GM06990 (cell line): ENCODE measurements at regions not wholly inside any gene's neighbourhood (a gene's known extent, or its start where the extent isn't known, plus 50 kb on each side); places are given as distances from the start of the nearest gene placed in this dataset.

Experiments used
- DNase-seq: peaks from one replicate; pipeline ENCODE4 v3.0.0-alpha.2; 2011; ENCODE audit not compliant: insufficient read length; ENCODE audit errors: extremely low read depth
- H3K27me3 ChIP-seq: replicated peaks from 2 replicates; pipeline ENCODE4 v1.6.0; 2011; ENCODE audit warnings: low read length; ENCODE audit not compliant: control insufficient read depth, insufficient read depth
- H3K36me3 ChIP-seq: 2 replicates; pipeline ENCODE4 v1.5.1; 2011; ENCODE audit warnings: low read length; ENCODE audit not compliant: control insufficient read depth, insufficient read depth
- H3K4me3 ChIP-seq: replicated peaks from 2 replicates; pipeline ENCODE4 v1.5.1; 2011; ENCODE audit warnings: low read depth, mild to moderate bottlenecking, control low read depth, low read length
- CTCF ChIP-seq: IDR thresholded peaks from 2 replicates; pipeline ENCODE4 v1.5.1; 2011; ENCODE audit warnings: low read length, control low read depth, mild to moderate bottlenecking, inconsistent platforms; ENCODE audit not compliant: insufficient read depth, poor library complexity, severe bottlenecking

GRCh38 chr14:65231286-65231980 lies 129.1 kb upstream of the MAX start:
- Histone ChIP-seq H3K4me3 (no peak overlapping the region), H3K27me3 (no peaks in the 10 kb centered on the region), H3K36me3 (no peaks in the 10 kb centered on the region)
- DNase-seq, result no peak
- TF ChIP-seq CTCF, result no peak

- Histone ChIP-seq H3K27me3 (no peaks in the 10 kb centered on the region), H3K4me3 (no peak overlapping the region), H3K36me3 (no peaks in the 10 kb centered on the region)
- TF ChIP-seq CTCF, result no peak
- no peak for DNase-seq
Observed at GRCh38 chr14:65234752-65235361, 132.5 kb upstream of the MAX start.

- Histone ChIP-seq H3K4me3 (no peak overlapping the region), H3K27me3 (no peaks in the 10 kb centered on the region), H3K36me3 (no peaks in the 10 kb centered on the region)
- no peak for DNase-seq
- no peak for TF ChIP-seq CTCF
Observed at GRCh38 chr14:65237023-65237814, 134.9 kb upstream of the MAX start.

GRCh38 chr14:65237941-65238340 lies 135.6 kb upstream of the MAX start:
- TF ChIP-seq CTCF, result no peak
- no peak overlapping the region for H3K4me3 ChIP-seq
- no peak for DNase-seq

GRCh38 chr14:65238456-65238855 lies 136.1 kb upstream of the MAX start:
- no peaks in the 10 kb centered on the region for H3K27me3 ChIP-seq
- no peak for TF ChIP-seq CTCF
- no peaks in the 10 kb centered on the region for H3K36me3 ChIP-seq
- DNase-seq, result no peak
- H3K4me3 ChIP-seq, result no peak overlapping the region

More at GRCh38 chr14:65237941-65238340, 135.6 kb upstream of the MAX start:
- H3K36me3 ChIP-seq, result no peaks in the 10 kb centered on the region
- H3K27me3 ChIP-seq, result no peaks in the 10 kb centered on the region
